HepG2 (cell line): ENCODE measurements at regions not wholly inside any gene's neighbourhood (a gene's known extent, or its start where the extent isn't known, plus 50 kb on each side); places are given as distances from the start of the nearest gene placed in this dataset.

ENCODE experiments used
- ATAC-seq: fragments of 200-7000 bp; cut with Tn5 transposase; 3 replicates; pipeline ENCODE4 v1.9.1; 2020; ENCODE audit warnings: mild to moderate bottlenecking, moderate library complexity
- BruUV-seq: library from RNA; stranded (reverse); fragments of 400-500 nt; replicated peaks from 2 replicates; lab custom pipeline; 2021; lab: Mats Ljungman, UMichigan
- CTCF ChIA-PET: fragments of 300-600 bp; formaldehyde crosslinking; extraction: SDS; loops from one replicate; lab custom pipeline; 2021; ENCODE audit warnings: low total read pairs, inconsistent platforms, low intra/inter-chr PET ratio; lab: Yijun Ruan, JAX
- POLR2A ChIA-PET: fragments of 350-600 bp; sonication (Branson Sonifier 250); formaldehyde crosslinking; loops from one replicate; lab custom pipeline; 2020; ENCODE audit warnings: antibody characterized with exemption, inconsistent platforms; lab: Yijun Ruan, JAX
- DNase-seq: peaks from one replicate; pipeline ENCODE4 v3.0.0-alpha.2; 2015; ENCODE audit warnings: low spot score
- FAIRE-seq: peaks from 3 replicates; lab custom pipeline; 2011; peaks lifted over from hg19 to GRCh38; lab: Jason Lieb, UNC
- H2AFZ ChIP-seq: one replicate; pipeline ENCODE4 v1.6.1; 2011; ENCODE audit warnings: low read length, inconsistent platforms
- H3K27ac ChIP-seq: fragments of 300-600 bp; 3 replicates; pipeline ENCODE4 v1.8.0; 2011; ENCODE audit warnings: mixed run types, mild to moderate bottlenecking, mixed read lengths, low read length, inconsistent platforms; ENCODE audit not compliant: insufficient read depth; ENCODE audit errors: extremely low read length
- H3K27me3 ChIP-seq, 2 experiments: fragments of 200-600 bp in 1 of 2; 2 replicates in 1 of 2; 3 replicates in 1 of 2; pipeline versions ENCODE4 v1.6.0 to v1.8.0; 2011; ENCODE audit warnings: low read length in 2 of 2, mild to moderate bottlenecking in 2 of 2, moderate library complexity in 2 of 2, inconsistent platforms in 1 of 2; ENCODE audit not compliant: insufficient read depth in 2 of 2, control insufficient read depth in 1 of 2
- H3K36me3 ChIP-seq, 2 experiments: fragments of 200-600 bp in 1 of 2; replicated peaks in 1 of 2; 2 replicates in 1 of 2; 3 replicates in 1 of 2; pipeline versions ENCODE4 v1.5.1 to v1.8.0; 2011; ENCODE audit warnings: low read length in 2 of 2, inconsistent platforms in 1 of 2; ENCODE audit not compliant: insufficient read depth in 2 of 2, control insufficient read depth in 1 of 2
- H3K4me1 ChIP-seq: 2 replicates; pipeline ENCODE4 v1.5.1; 2012; ENCODE audit warnings: low read length, inconsistent platforms; ENCODE audit not compliant: insufficient read depth
- H3K4me2 ChIP-seq: 2 replicates; pipeline ENCODE4 v1.6.0; 2011; ENCODE audit warnings: low read depth, low read length, inconsistent platforms
- H3K4me3 ChIP-seq, 3 experiments: fragments of 200-600 bp in 1 of 3; sonication (generic), shearing (Covaris generic) in 1 of 3; replicated peaks in 1 of 3; 2 replicates each; pipeline ENCODE4 v1.5.1; 2011 to 2016; ENCODE audit warnings: low read length in 3 of 3, inconsistent platforms in 2 of 3, low read depth in 2 of 3, mild to moderate bottlenecking in 2 of 3, control low read depth in 1 of 3, mixed read lengths in 1 of 3; ENCODE audit not compliant: insufficient read depth in 1 of 3
- H3K79me2 ChIP-seq: one replicate; pipeline ENCODE4 v1.6.1; 2011; ENCODE audit warnings: low read length, inconsistent platforms; ENCODE audit not compliant: insufficient read depth
- H3K9ac ChIP-seq: 2 replicates; pipeline ENCODE4 v1.6.0; 2011; ENCODE audit warnings: mild to moderate bottlenecking, low read depth, low read length, inconsistent platforms; ENCODE audit not compliant: insufficient read depth
- H3K9me3 ChIP-seq: 2 replicates; pipeline ENCODE4 v1.5.1; 2012; ENCODE audit warnings: mild to moderate bottlenecking, low read length
- H4K20me1 ChIP-seq: 2 replicates; pipeline ENCODE4 v1.6.0; 2011; ENCODE audit warnings: inconsistent platforms, mild to moderate bottlenecking, low read length, moderate library complexity; ENCODE audit not compliant: insufficient read depth
- ADNP ChIP-seq: sonication (generic); formaldehyde crosslinking; IDR thresholded peaks from 2 replicates; pipeline ENCODE4 v1.4.0; 2020; ENCODE audit warnings: missing genetic modification reagents
- KDM6A ChIP-seq: IDR thresholded peaks from 2 replicates; pipeline ENCODE4 v1.6.1; 2016; ENCODE audit warnings: low read depth
- MED13 ChIP-seq: sonication (generic); formaldehyde crosslinking; IDR thresholded peaks from 2 replicates; pipeline ENCODE4 v1.5.0; 2020; ENCODE audit warnings: missing genetic modification reagents
- RFX5 ChIP-seq: IDR thresholded peaks from 2 replicates; pipeline ENCODE4 v1.6.1; 2011; ENCODE audit warnings: low read depth, low read length, improper control_type of control experiment
- SRSF1 ChIP-seq: fragments of 200-400 bp; formaldehyde crosslinking; optimal IDR thresholded peaks from 2 replicates; pipeline ENCODE3; 2017; ENCODE audit warnings: mild to moderate bottlenecking, low read depth, low read length, moderate library complexity
- SRSF9 ChIP-seq: fragments of 200-400 bp; formaldehyde crosslinking; IDR thresholded peaks from 2 replicates; pipeline ENCODE4 v1.6.1; 2018; ENCODE audit warnings: borderline replicate concordance, mild to moderate bottlenecking, low read depth, low read length; ENCODE audit not compliant: insufficient read depth, poor library complexity, severe bottlenecking
- TRIM22 ChIP-seq: fragments of 450-650 bp; IDR thresholded peaks from 2 replicates; pipeline ENCODE4 v1.6.1; 2017
- YY1 ChIP-seq: IDR thresholded peaks from 2 replicates; pipeline ENCODE4 v1.6.1; 2011; ENCODE audit warnings: low read length, low read depth, moderate library complexity, mild to moderate bottlenecking; ENCODE audit not compliant: insufficient read depth, insufficient replicate concordance
- ZIK1 ChIP-seq: sonication (generic); formaldehyde crosslinking; IDR thresholded peaks from 2 replicates; pipeline ENCODE4 v1.5.0; 2020; ENCODE audit warnings: mild to moderate bottlenecking, low read depth, missing genetic modification reagents, borderline replicate concordance
- ZKSCAN5 ChIP-seq: sonication (generic); formaldehyde crosslinking; IDR thresholded peaks from 2 replicates; pipeline ENCODE4 v1.5.1; 2020; ENCODE audit warnings: mild to moderate bottlenecking, missing genetic modification reagents
- ZNF10 ChIP-seq: sonication (generic); formaldehyde crosslinking; IDR thresholded peaks from 2 replicates; pipeline ENCODE4 v1.4.0; 2020; ENCODE audit warnings: mild to moderate bottlenecking, low read depth, missing genetic modification reagents, borderline replicate concordance
- ZNF235 ChIP-seq: sonication (generic); formaldehyde crosslinking; IDR thresholded peaks from 2 replicates; pipeline ENCODE4 v1.8.1; 2023; ENCODE audit warnings: mild to moderate bottlenecking, missing genetic modification reagents, borderline replicate concordance
- ZNF317 ChIP-seq: sonication (generic); formaldehyde crosslinking; IDR thresholded peaks from 2 replicates; pipeline ENCODE4 v1.5.0; 2020; ENCODE audit warnings: mild to moderate bottlenecking, missing genetic modification reagents
- ZNF619 ChIP-seq: sonication (generic); formaldehyde crosslinking; IDR thresholded peaks from 2 replicates; pipeline ENCODE4 v1.4.0; 2020; ENCODE audit warnings: mild to moderate bottlenecking, missing genetic modification reagents
- ZNF883 ChIP-seq: sonication (generic); formaldehyde crosslinking; IDR thresholded peaks from 2 replicates; pipeline ENCODE4 v1.5.1; 2020; ENCODE audit warnings: mild to moderate bottlenecking, missing genetic modification reagents; ENCODE audit errors: not compliant biosample characterization
- whole genome bisulfite sequencing: methylation state at CpG from one replicate; pipeline ENCODE4 v1.1.6; 2017; ENCODE audit warnings: low lambda C conversion rate; 5-methylcytosine and 5-hydroxymethylcytosine counted together
- in situ Hi-C: cut with HindIII; loops from 2 replicates; pipeline ENCODE4 v1.10.0; 2017; ENCODE audit warnings: low pct_unique_long_range_greater_than_20kb; ENCODE audit not compliant: extremely low pct_ligation_motif_present
- intact Hi-C: fragments of 100-400 bp; cut with micrococcal nuclease; formaldehyde crosslinking; loops from one replicate; pipeline ENCODE4 v1.10.0; 2022; ENCODE audit not compliant: unreplicated experiment
- TF ChIP-seq, protein P1 (sequence below): IDR thresholded peaks from 2 replicates; pipeline ENCODE4 v1.6.1; 2016; ENCODE audit warnings: control low read depth
- TF ChIP-seq, protein P2 (sequence below): sonication (generic); formaldehyde crosslinking; IDR thresholded peaks from 2 replicates; pipeline ENCODE4 v1.4.0; 2020; ENCODE audit warnings: missing genetic modification reagents, mild to moderate bottlenecking, borderline replicate concordance

DNA sequence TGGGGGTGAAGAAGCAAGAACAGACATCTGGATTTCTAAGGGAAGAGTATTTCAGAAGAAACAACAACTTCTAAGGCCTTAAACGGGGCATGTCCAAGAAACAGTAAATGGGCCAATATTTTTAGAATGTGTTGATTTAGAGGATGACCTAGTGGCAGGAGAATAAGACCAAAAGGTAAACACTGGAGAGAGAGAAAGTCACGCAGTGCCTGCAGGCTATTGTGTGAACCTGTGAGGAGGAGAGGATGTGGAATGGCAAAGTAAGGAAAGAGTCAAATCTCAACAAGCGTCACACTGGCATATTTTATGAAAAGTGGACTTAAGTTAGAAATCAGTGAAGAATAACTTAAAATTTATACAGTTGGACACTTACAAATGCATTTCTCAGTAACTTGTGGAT lies 78.1 kb upstream of the EGFR start:
- Histone ChIP-seq H3K27me3 (no peaks in the 10 kb centered on the region), H3K36me3 (no peaks in the 10 kb centered on the region), H3K4me1 (no peaks in the 10 kb centered on the region), H3K9ac (no peak overlapping the region), H3K4me2 (no peak overlapping the region), H3K79me2 (no peaks in the 10 kb centered on the region), H3K4me3 (no peak overlapping the region), H4K20me1 (no peaks in the 10 kb centered on the region), H3K27ac (no peak overlapping the region), H3K9me3 (no peaks in the 10 kb centered on the region), H2AFZ (no peak overlapping the region)
- intact Hi-C loops (no loop called here), in situ Hi-C loops (no loop called here)
- FAIRE-seq, result no peak
- 34% methylated on average over 3 of the region's 3 CpGs for WGBS
- BruUV-seq, result no TSS peak
- ChIA-PET POLR2A (interaction anchor here (0.7 kb wide), 1 partner anchor 27 kb away, joined by 3 read pairs; no protein-coding TSS in a partner anchor), CTCF (no interaction called here)
- TF ChIP-seq, protein P1, sequence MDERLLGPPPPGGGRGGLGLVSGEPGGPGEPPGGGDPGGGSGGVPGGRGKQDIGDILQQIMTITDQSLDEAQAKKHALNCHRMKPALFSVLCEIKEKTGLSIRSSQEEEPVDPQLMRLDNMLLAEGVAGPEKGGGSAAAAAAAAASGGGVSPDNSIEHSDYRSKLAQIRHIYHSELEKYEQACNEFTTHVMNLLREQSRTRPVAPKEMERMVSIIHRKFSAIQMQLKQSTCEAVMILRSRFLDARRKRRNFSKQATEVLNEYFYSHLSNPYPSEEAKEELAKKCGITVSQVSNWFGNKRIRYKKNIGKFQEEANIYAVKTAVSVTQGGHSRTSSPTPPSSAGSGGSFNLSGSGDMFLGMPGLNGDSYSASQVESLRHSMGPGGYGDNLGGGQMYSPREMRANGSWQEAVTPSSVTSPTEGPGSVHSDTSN (CRISPR knock-in tag), result no peak
- no peak for TF ChIP-seq KDM6A (CRISPR knock-in tag)
- TF ChIP-seq SRSF9, result no peak
- no peak for TF ChIP-seq ZKSCAN5 (CRISPR knock-in tag)
- no peak for TF ChIP-seq ZNF10 (CRISPR knock-in tag)
- TF ChIP-seq TRIM22, result no peak
- TF ChIP-seq SRSF1, result no peak
- TF ChIP-seq, protein P2, sequence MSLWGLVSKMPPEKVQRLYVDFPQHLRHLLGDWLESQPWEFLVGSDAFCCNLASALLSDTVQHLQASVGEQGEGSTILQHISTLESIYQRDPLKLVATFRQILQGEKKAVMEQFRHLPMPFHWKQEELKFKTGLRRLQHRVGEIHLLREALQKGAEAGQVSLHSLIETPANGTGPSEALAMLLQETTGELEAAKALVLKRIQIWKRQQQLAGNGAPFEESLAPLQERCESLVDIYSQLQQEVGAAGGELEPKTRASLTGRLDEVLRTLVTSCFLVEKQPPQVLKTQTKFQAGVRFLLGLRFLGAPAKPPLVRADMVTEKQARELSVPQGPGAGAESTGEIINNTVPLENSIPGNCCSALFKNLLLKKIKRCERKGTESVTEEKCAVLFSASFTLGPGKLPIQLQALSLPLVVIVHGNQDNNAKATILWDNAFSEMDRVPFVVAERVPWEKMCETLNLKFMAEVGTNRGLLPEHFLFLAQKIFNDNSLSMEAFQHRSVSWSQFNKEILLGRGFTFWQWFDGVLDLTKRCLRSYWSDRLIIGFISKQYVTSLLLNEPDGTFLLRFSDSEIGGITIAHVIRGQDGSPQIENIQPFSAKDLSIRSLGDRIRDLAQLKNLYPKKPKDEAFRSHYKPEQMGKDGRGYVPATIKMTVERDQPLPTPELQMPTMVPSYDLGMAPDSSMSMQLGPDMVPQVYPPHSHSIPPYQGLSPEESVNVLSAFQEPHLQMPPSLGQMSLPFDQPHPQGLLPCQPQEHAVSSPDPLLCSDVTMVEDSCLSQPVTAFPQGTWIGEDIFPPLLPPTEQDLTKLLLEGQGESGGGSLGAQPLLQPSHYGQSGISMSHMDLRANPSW (CRISPR knock-in tag), result no peak
- no peak for TF ChIP-seq MED13 (CRISPR knock-in tag)
- TF ChIP-seq ZNF235 (CRISPR knock-in tag), result no peak
- no peak for TF ChIP-seq ZNF883
- no peak for TF ChIP-seq ZNF317 (CRISPR knock-in tag)
- no peak for TF ChIP-seq YY1
- TF ChIP-seq ZNF619 (CRISPR knock-in tag), result no peak
- no peak for TF ChIP-seq ADNP (CRISPR knock-in tag)
- TF ChIP-seq ZIK1, result no peak
- TF ChIP-seq RFX5, result no peak
- no peak for ATAC-seq
- no peak for DNase-seq
